ENCODE measurements at regions not wholly inside any gene's neighbourhood (a gene's known extent, or its start where the extent isn't known, plus 50 kb on each side); places are given as distances from the start of the nearest gene placed in this dataset.

GRCh38 chr12:111025301-111025700, 104.9 kb upstream of the MYL2 start:
- no peak overlapping the region for H2AFZ ChIP-seq (ENCODE audit: low read depth, low read length)
- peaks cover 35% of the 10 kb centered on the region for H3K27me3 ChIP-seq (ENCODE audit: insufficient read depth, low read length)

GRCh38 chr12:111024205-111024801, 103.9 kb upstream of the MYL2 start:
- H3K27ac ChIP-seq (ENCODE audit: low read depth, low read length) = no peak overlapping the region
- no peak for FAIRE-seq
- no peak overlapping the region for H3K4me2 ChIP-seq (ENCODE audit: low read length)
- H4K20me1 ChIP-seq (ENCODE audit: insufficient read depth, low read length) = no peaks in the 10 kb centered on the region
- H3K36me3 ChIP-seq (ENCODE audit: insufficient read depth, low read length) = no peaks in the 10 kb centered on the region
- no peak for DNase-seq (ENCODE audit: low read depth)
- Mint-ChIP-seq H3K36me3 (ENCODE audit: low read depth, unreplicated experiment) (peaks cover 4% of the 10 kb centered on the region), H3K4me1 (ENCODE audit: low read depth, unreplicated experiment) (no peaks in the 10 kb centered on the region), H3K27ac (ENCODE audit: unreplicated experiment) (no peak overlapping the region), H3K9me3 (ENCODE audit: unreplicated experiment) (no peaks in the 10 kb centered on the region), H3K27me3 (ENCODE audit: low read depth, unreplicated experiment) (peaks cover 85% of the 10 kb centered on the region), H3K4me3 (ENCODE audit: unreplicated experiment) (no peak overlapping the region)
- no peaks in the 10 kb centered on the region for H3K79me2 ChIP-seq (ENCODE audit: insufficient read depth, low read length)
- H3K27me3 ChIP-seq (ENCODE audit: insufficient read depth, low read length) = peaks cover 25% of the 10 kb centered on the region
- TF ChIP-seq EZH2 (IDR thresholded peaks at IDR 0.05; ENCODE audit: insufficient read depth, low read length) (no peak), CTCF (IDR thresholded peaks at IDR 0.05; ENCODE audit: insufficient read depth, low read depth, low read length) (peak; percentile 50)
- H3K4me3 ChIP-seq (ENCODE audit: insufficient read depth, low read depth, low read length) = no peak overlapping the region
- H2AFZ ChIP-seq (ENCODE audit: low read depth, low read length) = no peak overlapping the region
- no peak overlapping the region for H3K9ac ChIP-seq (ENCODE audit: low read length)
- H3K4me1 ChIP-seq (ENCODE audit: insufficient read depth, low read length) = no peaks in the 10 kb centered on the region
- H3K9me3 ChIP-seq (ENCODE audit: insufficient read depth, low read depth, low read length) = no peaks in the 10 kb centered on the region

More at GRCh38 chr12:111025301-111025700, 104.9 kb upstream of the MYL2 start:
- no peak for DNase-seq (ENCODE audit: low read depth)
- Mint-ChIP-seq H3K4me1 (ENCODE audit: low read depth, unreplicated experiment) (no peaks in the 10 kb centered on the region), H3K27ac (ENCODE audit: unreplicated experiment) (no peak overlapping the region), H3K36me3 (ENCODE audit: low read depth, unreplicated experiment) (peaks cover 4% of the 10 kb centered on the region), H3K4me3 (ENCODE audit: unreplicated experiment) (no peak overlapping the region), H3K9me3 (ENCODE audit: unreplicated experiment) (no peaks in the 10 kb centered on the region), H3K27me3 (ENCODE audit: low read depth, unreplicated experiment) (peaks cover 85% of the 10 kb centered on the region)
- TF ChIP-seq EZH2 (IDR thresholded peaks at IDR 0.05; ENCODE audit: insufficient read depth, low read length) (no peak), CTCF (IDR thresholded peaks at IDR 0.05; ENCODE audit: insufficient read depth, low read depth, low read length) (no peak)
- Histone ChIP-seq H3K4me3 (ENCODE audit: insufficient read depth, low read depth, low read length) (no peak overlapping the region), H4K20me1 (ENCODE audit: insufficient read depth, low read length) (no peaks in the 10 kb centered on the region), H3K9ac (ENCODE audit: low read length) (no peak overlapping the region), H3K27ac (ENCODE audit: low read depth, low read length) (no peak overlapping the region), H3K4me2 (ENCODE audit: low read length) (no peak overlapping the region), H3K36me3 (ENCODE audit: insufficient read depth, low read length) (no peaks in the 10 kb centered on the region), H3K4me1 (ENCODE audit: insufficient read depth, low read length) (no peaks in the 10 kb centered on the region), H3K9me3 (ENCODE audit: insufficient read depth, low read depth, low read length) (no peaks in the 10 kb centered on the region), H3K79me2 (ENCODE audit: insufficient read depth, low read length) (no peaks in the 10 kb centered on the region)
- no peak for FAIRE-seq

GRCh38 chr12:111022386-111022785, 102.0 kb upstream of the MYL2 start:
- Mint-ChIP-seq H3K4me1 (ENCODE audit: low read depth, unreplicated experiment) (no peaks in the 10 kb centered on the region), H3K4me3 (ENCODE audit: unreplicated experiment) (no peak overlapping the region), H3K9me3 (ENCODE audit: unreplicated experiment) (no peaks in the 10 kb centered on the region), H3K27ac (ENCODE audit: unreplicated experiment) (no peak overlapping the region), H3K27me3 (ENCODE audit: low read depth, unreplicated experiment) (peaks cover 78% of the 10 kb centered on the region), H3K36me3 (ENCODE audit: low read depth, unreplicated experiment) (peaks cover 4% of the 10 kb centered on the region)
- Histone ChIP-seq H3K27ac (ENCODE audit: low read depth, low read length) (no peak overlapping the region), H3K9ac (ENCODE audit: low read length) (no peak overlapping the region), H3K4me2 (ENCODE audit: low read length) (no peak overlapping the region), H3K36me3 (ENCODE audit: insufficient read depth, low read length) (no peaks in the 10 kb centered on the region), H3K79me2 (ENCODE audit: insufficient read depth, low read length) (no peaks in the 10 kb centered on the region), H3K27me3 (ENCODE audit: insufficient read depth, low read length) (peaks cover 17% of the 10 kb centered on the region), H3K4me3 (ENCODE audit: insufficient read depth, low read depth, low read length) (no peak overlapping the region), H3K4me1 (ENCODE audit: insufficient read depth, low read length) (no peaks in the 10 kb centered on the region), H4K20me1 (ENCODE audit: insufficient read depth, low read length) (no peaks in the 10 kb centered on the region), H3K9me3 (ENCODE audit: insufficient read depth, low read depth, low read length) (no peaks in the 10 kb centered on the region), H2AFZ (ENCODE audit: low read depth, low read length) (no peak overlapping the region)
- no peak for FAIRE-seq
- no peak for TF ChIP-seq CTCF (IDR thresholded peaks at IDR 0.05; ENCODE audit: insufficient read depth, low read depth, low read length)
- TF ChIP-seq EZH2 (IDR thresholded peaks at IDR 0.05; ENCODE audit: insufficient read depth, low read length) = no peak
- DNase-seq (ENCODE audit: low read depth) = no peak
